HG03095 (cell line): ENCODE measurements at regions not wholly inside any gene's neighbourhood (a gene's known extent, or its start where the extent isn't known, plus 50 kb on each side); places are given as distances from the start of the nearest gene placed in this dataset.
A peak's percentile ranks its signal among the peaks of the same experiment; 100 is the strongest.
"Not testable (repeated sequence)": the region's sequence is repeated elsewhere in the genome, so short reads cannot be mapped to it uniquely, and the experiment has no call there.

Source experiments
- ATAC-seq: cut with Tn5 transposase; IDR thresholded peaks from one replicate; pipeline ENCODE4 v1.9.1; 2021; ENCODE audit warnings: moderate library complexity; ENCODE audit not compliant: unreplicated experiment

- no peak for ATAC-seq
Measured at GRCh38 chr6:10184371-10185227, 230.3 kb downstream of the TFAP2A start.

DNA sequence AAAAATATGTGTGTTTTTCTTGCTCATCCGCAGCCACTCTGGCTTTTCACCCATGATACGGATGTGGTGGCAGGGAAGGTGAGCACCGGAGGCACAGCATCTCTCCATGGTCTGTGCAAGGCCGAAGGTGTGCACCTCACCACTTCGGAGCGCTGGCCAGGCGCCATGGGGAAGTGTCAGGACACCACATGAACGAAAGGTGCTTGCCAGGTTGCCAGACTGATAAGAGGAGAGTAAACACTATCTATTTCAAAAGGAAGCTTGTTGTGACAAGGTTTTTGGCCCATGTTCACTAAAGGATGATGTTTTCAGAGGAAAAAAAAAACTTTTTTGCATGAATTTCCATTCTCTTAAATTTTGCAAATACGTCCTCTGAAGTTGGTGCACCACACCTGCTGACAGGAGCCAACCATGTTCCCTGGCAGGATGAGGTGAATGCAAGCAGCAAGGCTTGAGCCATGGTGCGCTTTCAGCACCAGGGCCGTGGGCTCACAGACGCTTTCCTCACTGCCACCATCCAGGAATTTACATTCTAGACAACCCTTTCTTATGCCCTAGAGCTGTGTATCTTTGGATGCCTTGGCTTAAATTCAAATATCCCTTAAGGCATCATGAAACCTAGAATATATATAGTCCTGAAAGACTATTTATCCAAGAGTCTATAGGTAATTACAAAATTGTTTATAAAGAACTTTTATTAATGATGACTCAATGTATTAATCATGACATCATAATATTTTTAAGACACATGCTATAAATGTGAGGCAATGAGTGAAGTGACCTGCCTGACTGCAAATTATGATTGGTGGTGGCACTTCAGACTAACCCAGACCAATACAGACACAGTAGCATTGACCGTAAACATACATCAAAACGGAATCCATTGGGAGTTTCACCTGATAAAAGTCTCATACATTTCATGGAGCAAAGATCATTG lies 234.5 kb downstream of the TFAP2A start:
- no peak for ATAC-seq

GRCh38 chr6:10177704-10178103 lies 237.2 kb downstream of the TFAP2A start:
- ATAC-seq: no peak

- no peak for ATAC-seq
Measured at GRCh38 chr6:10175362-10175761, 239.5 kb downstream of the TFAP2A start.

- no peak for ATAC-seq
Measured at GRCh38 chr6:10174761-10175160, 240.1 kb downstream of the TFAP2A start.

DNA sequence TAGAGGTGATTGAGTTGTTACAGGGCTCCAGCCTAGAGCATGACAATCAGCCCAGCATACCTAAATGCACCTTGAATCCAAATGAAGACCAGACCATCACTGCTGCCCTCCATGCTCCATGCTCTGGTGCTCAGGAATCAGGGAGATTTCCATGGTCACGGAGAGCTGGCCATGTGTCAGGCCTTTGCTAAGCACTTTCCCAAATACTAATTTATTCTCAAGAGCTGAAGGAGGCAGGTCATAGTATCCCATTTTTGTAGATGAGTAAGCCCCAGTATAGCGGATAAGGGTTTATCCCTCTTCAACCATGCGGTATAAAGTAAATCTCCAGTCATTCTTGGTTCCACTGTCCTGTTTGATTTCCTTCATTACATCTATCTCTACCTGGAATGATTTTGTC lies 240.8 kb downstream of the TFAP2A start:
- no peak for ATAC-seq

DNA sequence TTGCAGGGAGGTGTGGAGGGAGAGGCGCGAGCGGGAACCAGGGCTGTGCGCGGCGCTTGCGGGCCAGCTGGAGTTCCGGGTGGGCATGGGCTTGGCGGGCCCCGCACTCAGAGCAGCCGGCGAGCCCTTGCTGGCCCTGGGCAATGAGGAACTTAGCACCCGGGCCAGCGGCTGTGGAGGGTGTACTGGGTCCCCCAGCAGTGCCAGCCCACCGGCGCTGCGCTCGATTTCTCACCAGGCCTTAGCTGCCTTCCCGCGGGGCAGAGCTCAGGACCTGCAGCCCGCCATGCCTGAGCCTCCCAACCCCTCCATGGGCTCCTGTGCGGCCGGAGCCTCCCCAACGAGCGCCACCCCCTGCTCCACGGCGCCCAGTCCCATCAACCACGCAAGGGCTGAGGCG lies 243.2 kb downstream of the TFAP2A start:
- ATAC-seq: not testable (repeated sequence)

GRCh38 chr6:10170816-10171215 lies 244.1 kb downstream of the TFAP2A start:
- no peak for ATAC-seq

GRCh38 chr6:10166031-10166430 lies 248.8 kb downstream of the TFAP2A start:
- no peak for ATAC-seq

DNA sequence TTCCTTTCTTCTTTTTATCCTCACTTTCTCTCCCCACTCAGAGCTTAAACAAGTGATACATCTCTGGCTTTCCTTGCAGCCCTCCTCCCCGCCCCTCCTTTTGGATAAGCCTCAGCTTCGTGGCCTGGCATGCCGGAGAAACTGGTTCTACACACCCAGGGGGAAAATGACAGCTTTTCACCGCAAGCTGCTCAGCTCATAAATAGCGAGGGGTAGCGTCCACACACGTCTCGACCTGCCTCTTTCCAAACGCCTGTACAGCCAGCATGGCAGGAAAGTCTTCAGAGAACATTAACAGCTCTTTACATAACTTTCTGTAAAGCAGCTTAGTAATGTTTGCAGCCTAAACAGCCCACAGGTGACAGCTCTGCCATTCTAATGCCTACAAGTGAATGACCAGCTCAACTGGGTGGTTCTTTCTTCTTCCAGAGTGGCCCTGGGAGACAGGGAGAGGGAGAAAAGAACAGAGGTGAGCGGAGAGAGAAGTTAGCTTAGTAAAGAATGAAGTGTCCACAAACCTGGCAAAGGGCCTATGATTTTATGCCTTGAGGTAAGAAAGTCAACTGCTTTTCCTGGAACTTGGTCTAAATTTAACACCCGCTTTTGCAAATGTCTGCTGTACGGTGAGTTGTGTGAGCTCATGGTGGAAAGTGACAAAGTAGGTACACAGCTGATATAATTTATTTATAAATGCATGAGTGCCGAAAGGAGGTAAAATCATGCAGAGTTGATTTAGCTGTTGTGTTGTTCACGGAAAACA lies 251.5 kb downstream of the TFAP2A start:
- no peak for ATAC-seq

DNA sequence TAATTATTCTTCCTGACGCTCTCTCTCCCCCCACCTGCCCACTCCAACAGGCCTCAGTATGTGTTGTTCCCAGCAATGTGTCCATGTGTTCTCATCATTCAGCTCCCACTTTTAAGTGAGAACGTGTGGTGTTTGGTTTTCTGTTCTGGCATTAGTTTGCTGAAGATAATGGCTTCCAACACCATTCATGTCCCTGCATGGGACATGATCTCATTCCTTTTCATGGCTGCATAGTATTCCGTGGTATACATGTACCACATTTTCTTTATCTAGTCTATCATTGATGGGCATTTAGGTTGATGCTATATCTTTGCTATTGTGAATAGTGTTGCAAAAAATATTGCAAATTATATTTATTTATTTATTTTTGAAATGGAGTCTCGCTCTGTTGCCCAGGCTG lies 258.0 kb downstream of the TFAP2A start:
- no peak for ATAC-seq

- no peak for ATAC-seq
Measured at GRCh38 chr6:10154251-10154650, 260.6 kb downstream of the TFAP2A start.

DNA sequence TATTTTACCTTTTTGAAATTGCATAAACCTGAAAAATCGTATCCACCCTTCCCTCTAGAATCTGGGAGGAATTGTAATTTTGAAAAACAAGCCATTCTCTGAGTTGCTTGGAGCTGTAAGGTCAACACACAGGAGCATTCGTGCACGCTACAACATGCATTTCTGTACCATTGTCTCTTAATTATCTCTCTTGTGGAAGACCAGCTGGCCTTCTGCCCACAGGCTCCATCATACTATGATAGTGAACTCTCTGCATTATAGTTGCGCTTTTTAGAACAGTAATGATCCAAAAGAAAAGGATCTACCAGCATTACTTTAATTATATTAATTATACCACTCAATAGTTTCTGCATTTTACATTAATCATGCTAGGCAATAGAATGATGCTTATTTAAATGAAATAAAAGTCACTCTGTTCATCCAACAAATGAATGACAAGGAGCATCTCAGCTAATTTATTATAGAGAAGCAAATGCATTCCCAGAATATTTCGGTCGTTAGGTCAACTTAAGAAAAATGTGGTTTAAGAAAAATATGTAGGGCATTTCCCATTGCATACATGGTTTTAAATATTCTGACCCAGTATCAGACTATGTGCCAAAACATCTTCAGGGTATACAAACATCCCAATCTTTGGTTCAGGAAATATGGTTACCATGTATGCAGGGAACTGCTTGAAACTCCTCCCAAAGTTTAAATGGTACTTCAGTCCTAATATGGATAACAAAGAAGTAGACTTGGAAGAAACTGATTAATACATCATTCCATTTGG lies 263.5 kb downstream of the TFAP2A start:
- no peak for ATAC-seq

DNA sequence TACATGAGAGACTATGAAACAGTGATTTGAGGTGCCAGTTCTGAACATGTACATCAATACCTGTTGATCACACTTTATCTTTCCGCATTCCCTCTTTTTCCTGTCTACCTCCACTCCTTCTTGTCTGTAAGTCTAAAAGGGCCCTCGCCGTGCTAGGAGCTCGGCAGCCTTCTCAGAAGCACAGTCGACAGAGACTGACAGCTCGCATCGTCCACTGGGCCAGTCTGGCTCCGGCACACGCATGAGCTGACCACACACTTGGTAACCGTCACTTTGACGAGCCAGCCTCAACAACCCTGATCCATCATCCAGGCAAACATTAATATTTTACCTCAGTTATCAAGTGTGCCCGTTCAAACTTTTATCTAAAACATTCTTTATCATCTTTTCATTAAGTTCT lies 265.3 kb downstream of the TFAP2A start:
- ATAC-seq: no peak

GRCh38 chr6:10146715-10147451 lies 268.0 kb downstream of the TFAP2A start:
- ATAC-seq: peak; percentile 99

GRCh38 chr6:10144772-10145171 lies 270.1 kb downstream of the TFAP2A start:
- no peak for ATAC-seq

- no peak for ATAC-seq
Measured at GRCh38 chr6:10141746-10142443, 273.0 kb downstream of the TFAP2A start.

GRCh38 chr6:10140824-10141223 lies 274.1 kb downstream of the TFAP2A start:
- ATAC-seq: no peak

GRCh38 chr6:10140136-10140535 lies 274.7 kb downstream of the TFAP2A start:
- ATAC-seq: no peak
